AG04450 (cell line): ENCODE measurements at regions not wholly inside any gene's neighbourhood (a gene's known extent, or its start where the extent isn't known, plus 50 kb on each side); places are given as distances from the start of the nearest gene placed in this dataset.
A peak's percentile ranks its signal among the peaks of the same experiment; 100 is the strongest.

Experiments
- CTCF ChIA-PET: fragments of 300-600, 350-600 bp; formaldehyde crosslinking; extraction: SDS; loops from one replicate; lab custom pipeline; 2022; ENCODE audit warnings: antibody characterized with exemption, inconsistent platforms; lab: Charles Lee
- POLR2A ChIA-PET: fragments of 350-600 bp; formaldehyde crosslinking; extraction: SDS; loops from one replicate; lab custom pipeline; 2021; ENCODE audit warnings: antibody characterized with exemption, inconsistent platforms; lab: Yijun Ruan, JAX
- DNase-seq: peaks from one replicate; pipeline ENCODE4 v3.0.0-alpha.2; 2011; ENCODE audit warnings: low read depth, low spot score
- H3K27ac ChIP-seq: one replicate; pipeline ENCODE4 v1.5.1; 2012; ENCODE audit warnings: low read depth, low read length, control low read depth
- H3K27me3 ChIP-seq: one replicate; pipeline ENCODE4 v1.6.0; 2012; ENCODE audit warnings: low read length; ENCODE audit not compliant: control insufficient read depth, insufficient read depth
- H3K4me3 ChIP-seq: 2 replicates; pipeline ENCODE4 v1.5.1; 2011; ENCODE audit warnings: mild to moderate bottlenecking, low read depth, low read length, control low read depth
- H3K9me3 ChIP-seq: 2 replicates; pipeline ENCODE4 v1.5.1; 2012; ENCODE audit warnings: low read length; ENCODE audit not compliant: control insufficient read depth, insufficient read depth
- CTCF ChIP-seq: IDR thresholded peaks from 2 replicates; pipeline ENCODE4 v1.5.1; 2011; ENCODE audit warnings: low read depth, low read length, control low read depth, inconsistent platforms

GRCh38 chr11:127472505-127472904, 471.9 kb upstream of the KIRREL3 start:
- POLR2A ChIA-PET = no interaction called here
- CTCF ChIA-PET = no interaction called here
- H3K27me3 ChIP-seq = no peaks in the 10 kb centered on the region
- TF ChIP-seq CTCF = no peak
- no peak overlapping the region for H3K4me3 ChIP-seq
- DNase-seq = no peak
- no peak overlapping the region for H3K27ac ChIP-seq
- no peaks in the 10 kb centered on the region for H3K9me3 ChIP-seq

DNA sequence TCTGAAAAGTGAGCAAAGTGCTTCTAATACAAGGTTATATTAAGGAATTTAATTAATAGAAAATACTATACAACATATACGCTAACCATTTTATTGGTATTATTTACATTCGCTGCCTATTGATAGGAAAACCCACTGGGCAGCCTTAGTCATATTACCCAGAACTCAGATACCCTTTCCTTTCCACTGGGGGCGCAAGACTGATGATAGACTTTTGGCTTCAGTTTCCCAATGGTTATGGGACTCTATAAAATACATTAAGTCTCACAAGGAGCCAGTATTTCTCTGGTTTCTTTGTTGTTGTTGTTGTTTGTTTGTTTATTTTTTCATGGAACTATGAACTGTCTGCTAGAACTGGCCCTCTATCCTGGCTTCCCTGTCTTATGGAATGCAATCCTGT, 471.1 kb upstream of the KIRREL3 start:
- Histone ChIP-seq H3K27ac (no peak overlapping the region), H3K27me3 (no peaks in the 10 kb centered on the region), H3K9me3 (no peaks in the 10 kb centered on the region), H3K4me3 (no peak overlapping the region)
- no peak for TF ChIP-seq CTCF
- DNase-seq = no peak
- CTCF ChIA-PET = no interaction called here
- POLR2A ChIA-PET = no interaction called here

DNA sequence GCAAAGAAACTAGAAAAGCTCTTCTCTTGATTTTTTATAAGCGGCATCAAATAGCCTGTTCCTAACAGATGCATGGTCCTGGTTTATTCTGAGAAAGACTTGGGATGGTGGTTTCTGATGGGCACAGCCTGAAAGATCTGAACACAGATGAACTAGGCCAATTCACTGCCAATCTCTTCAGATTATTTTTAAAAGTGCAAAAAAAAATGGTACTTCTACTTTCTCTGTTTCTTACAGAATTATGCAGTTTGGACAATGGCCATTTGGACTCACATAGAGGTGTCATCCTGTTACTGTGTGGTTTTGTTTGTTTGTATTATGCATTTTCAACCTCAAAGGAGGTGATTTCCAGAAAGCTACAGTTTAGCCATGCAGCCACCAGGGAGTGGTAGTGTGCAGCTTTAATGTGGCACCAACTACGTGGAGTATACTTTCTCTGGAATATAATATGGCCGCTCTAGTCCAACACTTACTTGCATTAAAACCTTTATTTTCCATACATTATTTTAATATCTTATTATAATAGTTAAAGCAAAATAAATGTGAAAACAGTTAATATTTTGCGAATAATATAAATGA, 469.8 kb upstream of the KIRREL3 start:
- no peak overlapping the region for H3K27ac ChIP-seq
- POLR2A ChIA-PET = no interaction called here
- CTCF ChIA-PET = no interaction called here
- peak; percentile 43 for TF ChIP-seq CTCF
- H3K9me3 ChIP-seq = no peaks in the 10 kb centered on the region
- H3K4me3 ChIP-seq = no peak overlapping the region
- DNase-seq = no peak
- H3K27me3 ChIP-seq = no peaks in the 10 kb centered on the region

DNA sequence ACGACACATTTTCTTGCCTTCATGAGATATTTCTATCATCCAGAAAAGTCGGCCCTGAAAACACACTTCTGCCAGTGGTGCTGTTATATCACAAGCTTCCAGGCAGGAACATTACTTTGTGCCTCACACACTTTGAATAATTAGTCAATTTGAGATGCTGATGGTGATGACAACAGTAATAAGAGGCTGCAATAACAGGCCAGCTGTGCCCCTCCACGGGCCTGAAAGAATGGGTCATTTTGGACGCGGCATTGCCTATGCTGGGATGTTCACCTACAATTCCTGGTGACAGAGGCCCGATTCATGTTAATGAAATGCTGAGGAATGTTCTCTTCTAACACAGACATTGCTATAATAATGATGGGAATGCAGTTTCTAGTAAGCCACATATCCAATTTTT, 463.8 kb upstream of the KIRREL3 start:
- no peak for DNase-seq
- no peak for TF ChIP-seq CTCF
- Histone ChIP-seq H3K4me3 (no peak overlapping the region), H3K27me3 (peaks cover 3% of the 10 kb centered on the region), H3K9me3 (no peaks in the 10 kb centered on the region), H3K27ac (no peak overlapping the region)
- ChIA-PET CTCF (no interaction called here), POLR2A (no interaction called here)

DNA sequence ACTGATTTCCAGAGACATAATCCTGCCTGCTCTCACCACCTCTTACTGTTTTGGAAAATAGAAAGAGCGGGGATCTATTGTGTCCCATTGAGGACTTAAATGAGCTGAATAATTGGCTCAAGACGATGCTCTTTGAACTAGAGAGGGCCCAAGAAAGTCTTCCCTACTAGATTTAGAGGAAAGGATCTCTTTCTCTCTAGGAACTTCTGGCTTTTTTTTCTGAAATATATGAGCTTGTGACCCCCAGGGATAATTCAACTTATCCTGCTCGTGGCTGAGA, 461.4 kb upstream of the KIRREL3 start:
- POLR2A ChIA-PET = no interaction called here
- TF ChIP-seq CTCF = no peak
- no peak for DNase-seq
- Histone ChIP-seq H3K4me3 (no peak overlapping the region), H3K27me3 (peaks cover 3% of the 10 kb centered on the region), H3K9me3 (no peaks in the 10 kb centered on the region), H3K27ac (no peak overlapping the region)
- CTCF ChIA-PET = no interaction called here
